Left ventricle myocardium superior (tissue), 1 donor: ENCODE measurements at regions not wholly inside any gene's neighbourhood (a gene's known extent, or its start where the extent isn't known, plus 50 kb on each side); places are given as distances from the start of the nearest gene placed in this dataset.
A peak's percentile ranks its signal among the peaks of the same experiment; 100 is the strongest.
"Not testable (repeated sequence)": the region's sequence is repeated elsewhere in the genome, so short reads cannot be mapped to it uniquely, and the experiment has no call there.

Source experiments
- ATAC-seq: fragments of 200-7000 bp; cut with Tn5 transposase; one replicate; pipeline ENCODE4 v1.9.1; 2020; ENCODE audit warnings: mild to moderate bottlenecking, moderate library complexity
- DNase-seq: peaks from one replicate; pipeline ENCODE4 v3.0.0-alpha.2; 2020
- intact Hi-C: fragments of 100-400 bp; cut with micrococcal nuclease; formaldehyde crosslinking; loops from one replicate; pipeline ENCODE4 v1.11.0; 2022
- donor health status: DM: no; HTN: yes; CAD: no; lungs with severe emphysema.

DNA sequence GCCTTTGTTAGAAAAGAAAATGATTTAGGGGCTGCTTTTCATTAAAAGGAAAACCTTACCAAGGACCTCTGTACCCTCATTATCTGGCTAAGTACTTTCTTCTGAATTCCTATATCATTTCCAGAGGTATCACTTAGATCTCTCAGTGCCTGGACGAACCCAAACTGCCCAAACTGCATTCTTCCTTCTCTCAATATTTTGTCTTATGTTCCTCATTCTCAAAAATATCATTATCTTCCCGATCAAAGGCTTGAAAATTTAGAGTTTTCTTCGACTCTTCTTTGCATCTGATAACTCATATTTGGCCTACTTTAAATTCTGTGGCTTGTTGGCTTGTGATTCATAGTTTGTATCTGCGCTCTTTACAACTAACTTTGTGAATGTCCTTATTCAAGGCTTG is 136.7 kb upstream of the TAF11L2 start:
- intact Hi-C loops = no loop called here
- no peak for DNase-seq

DNA sequence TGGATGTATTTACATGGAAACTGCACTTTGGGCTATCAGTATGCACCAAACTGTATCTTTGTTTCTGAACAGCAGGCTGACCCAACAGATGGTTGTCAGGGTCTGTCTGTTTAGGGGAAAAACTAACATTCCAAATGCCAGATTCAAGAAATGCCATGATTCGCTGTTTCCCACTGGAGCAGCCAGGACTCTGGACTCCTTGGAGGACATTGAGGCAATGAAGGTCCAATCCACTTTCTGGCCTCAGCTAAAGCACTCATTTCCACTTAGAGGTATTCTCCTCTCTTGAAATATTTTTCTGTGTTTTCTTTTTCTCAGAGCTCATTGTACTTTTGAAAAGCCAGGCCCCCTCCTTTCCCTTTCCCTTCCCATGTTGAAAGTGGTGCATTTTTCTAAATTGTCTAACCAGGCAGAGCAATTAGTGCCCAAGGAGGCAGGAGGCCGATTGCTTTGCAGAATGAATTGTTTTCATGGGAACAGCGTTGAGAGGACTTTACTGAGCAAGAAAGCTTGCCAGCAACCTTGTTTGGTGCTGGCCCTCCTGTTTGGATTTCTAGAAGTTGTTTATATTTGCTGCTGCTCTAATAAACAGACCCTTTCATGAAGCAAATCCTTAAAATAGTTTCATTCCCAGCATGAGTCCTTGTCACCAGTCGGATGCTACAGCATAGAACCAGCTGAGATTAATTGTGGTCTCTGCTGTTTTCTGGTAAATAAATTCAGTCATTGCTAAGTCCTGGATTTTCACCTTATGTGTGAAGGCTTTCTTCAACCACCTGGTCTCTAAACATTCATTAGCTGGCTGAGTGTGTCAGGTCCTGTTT is 132.8 kb upstream of the TAF11L2 start:
- ATAC-seq (no peak), DNase-seq (no peak)
- intact Hi-C loops = no loop called here

More for the DNA sequence above, 136.7 kb upstream of the TAF11L2 start:
- ATAC-seq = no peak

DNA sequence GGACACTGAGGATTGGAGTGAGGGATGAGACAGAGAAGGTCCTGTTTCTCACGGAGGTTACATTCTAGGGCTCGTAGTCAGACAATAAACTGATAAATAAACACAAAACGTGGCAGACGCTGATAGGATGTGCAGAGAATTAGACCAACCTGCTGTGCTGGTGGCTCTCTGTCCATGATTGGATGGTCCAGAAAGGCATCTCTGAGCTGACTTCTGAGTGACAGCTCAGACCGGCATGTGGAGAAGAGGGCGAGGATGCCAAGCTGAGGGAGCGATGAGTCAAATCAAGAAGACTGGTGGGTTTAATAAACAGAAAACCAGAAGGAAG is 132.3 kb upstream of the TAF11L2 start:
- no peak for DNase-seq
- intact Hi-C loops = no loop called here
- ATAC-seq = no peak

DNA sequence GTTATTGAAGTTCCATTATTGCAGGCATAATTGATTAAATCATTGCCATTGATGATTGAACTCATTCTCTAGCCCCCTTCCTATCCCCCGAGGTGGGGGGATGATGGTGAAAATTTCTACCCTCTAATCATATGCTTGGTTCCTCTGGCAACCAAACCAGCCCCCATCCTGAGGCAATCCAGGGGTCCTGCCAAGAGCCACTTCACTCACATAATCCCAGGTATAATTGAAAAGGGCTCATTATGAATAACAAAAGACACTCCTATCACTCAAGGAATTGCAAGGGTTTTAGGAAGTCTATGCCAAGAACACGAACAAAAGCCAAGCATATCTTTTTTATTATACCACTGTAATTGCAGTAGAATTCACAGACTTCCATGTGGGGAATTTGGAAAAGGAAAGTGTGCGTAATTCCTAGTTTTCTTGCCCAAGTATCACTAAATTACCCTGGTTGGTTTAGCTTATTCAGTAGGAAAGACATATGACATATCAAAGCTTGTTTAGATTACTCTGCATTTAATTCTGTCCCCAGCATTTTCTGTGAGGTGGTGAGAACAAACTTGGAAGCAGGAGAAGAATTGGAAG is 130.7 kb upstream of the TAF11L2 start:
- DNase-seq (no peak), ATAC-seq (no peak)
- intact Hi-C loops = no loop called here

DNA sequence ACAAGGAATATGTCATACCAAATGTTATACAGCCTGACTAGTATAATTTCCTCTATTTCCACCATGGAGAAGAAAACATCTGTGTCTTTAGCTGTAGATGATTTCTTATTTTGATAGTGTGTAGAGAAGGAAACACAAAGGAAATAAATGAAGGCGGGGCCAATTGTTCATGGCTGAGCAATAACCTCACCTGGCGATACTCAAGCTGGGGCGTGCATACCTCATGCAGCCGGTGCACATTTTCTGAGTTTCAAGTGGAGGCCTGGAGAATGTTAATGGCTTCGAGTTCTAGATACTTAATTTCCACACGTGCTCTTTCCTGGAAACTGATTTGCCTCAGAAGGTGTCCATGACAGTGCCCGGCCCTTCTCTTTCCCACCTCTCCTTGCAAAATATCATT is 127.4 kb upstream of the TAF11L2 start:
- intact Hi-C loops = no loop called here
- DNase-seq (no peak), ATAC-seq (no peak)

DNA sequence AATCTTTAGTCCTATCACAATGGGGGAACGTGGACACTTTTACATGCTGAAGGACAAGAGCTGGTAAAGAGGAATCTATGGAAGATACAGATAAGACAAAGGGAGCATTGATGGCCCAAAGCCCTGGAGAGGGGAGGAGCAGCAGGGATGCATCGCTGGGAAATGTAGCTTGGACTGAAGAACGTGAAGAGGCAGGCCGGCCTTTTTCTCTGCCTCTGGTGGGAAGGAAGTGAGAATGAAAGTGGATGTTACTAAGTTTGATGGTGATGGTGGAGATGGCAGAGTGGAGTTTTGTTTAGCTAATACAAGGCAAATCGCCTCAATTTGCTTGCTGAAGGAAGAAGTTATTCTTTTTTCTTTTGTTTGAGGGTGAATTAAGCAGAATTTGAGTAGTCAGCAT is 124.6 kb upstream of the TAF11L2 start:
- no peak for DNase-seq
- ATAC-seq = no peak
- intact Hi-C loops = no loop called here

DNA sequence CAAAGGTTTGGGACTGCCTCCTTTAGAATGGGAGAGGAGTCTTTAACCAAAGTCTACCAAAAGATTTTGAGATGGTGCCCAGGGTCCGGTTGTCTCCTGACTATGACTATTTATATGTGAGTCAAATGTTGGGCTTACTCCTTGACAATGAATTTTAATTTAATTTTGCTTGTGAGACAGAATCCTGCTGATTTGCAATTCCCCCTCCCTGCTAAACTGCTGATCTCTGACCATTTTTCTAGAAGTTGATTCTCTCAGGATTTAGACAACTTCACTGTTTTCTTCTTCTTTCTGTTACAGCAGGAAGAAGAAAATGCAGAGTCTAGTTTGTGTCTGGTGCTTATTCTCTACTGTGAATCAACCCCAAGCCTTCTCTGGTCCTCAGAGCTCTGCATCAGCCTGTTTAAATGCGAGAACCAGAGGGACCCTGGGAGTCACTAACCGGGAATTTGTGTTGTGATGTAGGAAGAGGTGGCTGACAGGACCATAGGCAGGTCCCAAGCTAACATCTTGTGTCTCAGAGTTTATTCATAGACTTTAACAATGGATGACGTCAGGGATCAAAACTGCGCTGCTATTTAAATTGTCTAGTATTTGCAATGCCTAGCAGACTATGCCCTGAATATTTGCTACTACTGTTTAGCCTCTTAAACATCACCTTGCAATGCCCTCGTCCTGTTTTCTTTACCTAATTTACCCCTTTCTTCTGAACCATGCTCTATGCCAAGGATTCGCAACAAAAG is 124.0 kb upstream of the TAF11L2 start:
- ATAC-seq (no peak), DNase-seq (no peak)

DNA sequence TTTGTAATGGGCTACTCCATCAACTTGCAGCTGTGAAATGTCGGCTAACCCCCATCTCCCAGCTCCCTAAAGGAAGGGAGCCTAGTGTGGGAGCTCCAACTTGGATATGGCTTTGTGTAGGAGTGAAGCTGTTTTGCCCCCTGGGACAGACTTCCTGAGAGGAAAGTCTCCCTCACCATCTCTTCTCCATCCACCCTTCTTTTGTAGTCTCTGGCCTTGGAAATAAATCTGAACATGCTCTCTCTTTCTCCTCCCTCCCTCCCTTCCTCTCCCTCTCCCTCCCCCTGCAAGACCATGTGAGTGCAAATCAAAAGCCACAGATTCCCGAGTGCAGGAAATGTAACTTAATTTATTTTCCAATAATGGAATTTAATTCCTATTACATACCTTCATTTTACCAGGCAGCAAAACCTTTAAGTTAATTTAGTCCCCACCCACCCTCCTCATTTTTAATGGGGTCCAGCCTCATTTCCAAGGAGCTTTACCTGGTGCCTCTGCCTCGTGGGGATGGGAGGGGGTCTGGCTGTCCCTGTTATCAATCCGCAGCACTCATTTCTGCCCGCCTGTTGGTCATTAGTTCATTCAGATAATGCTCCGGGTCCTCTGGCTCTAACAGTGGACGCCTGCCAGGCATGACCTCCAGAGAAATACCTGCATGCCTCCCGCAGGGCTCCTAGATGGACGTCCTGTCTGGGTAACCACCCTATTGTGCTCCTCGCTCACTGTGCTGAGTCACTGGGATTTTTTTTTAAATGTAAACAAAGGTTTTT is 122.9 kb upstream of the TAF11L2 start:
- DNase-seq (no peak), ATAC-seq (no peak)
- intact Hi-C loops = no loop called here

More for the DNA sequence above, 124.0 kb upstream of the TAF11L2 start:
- intact Hi-C loops = no loop called here

DNA sequence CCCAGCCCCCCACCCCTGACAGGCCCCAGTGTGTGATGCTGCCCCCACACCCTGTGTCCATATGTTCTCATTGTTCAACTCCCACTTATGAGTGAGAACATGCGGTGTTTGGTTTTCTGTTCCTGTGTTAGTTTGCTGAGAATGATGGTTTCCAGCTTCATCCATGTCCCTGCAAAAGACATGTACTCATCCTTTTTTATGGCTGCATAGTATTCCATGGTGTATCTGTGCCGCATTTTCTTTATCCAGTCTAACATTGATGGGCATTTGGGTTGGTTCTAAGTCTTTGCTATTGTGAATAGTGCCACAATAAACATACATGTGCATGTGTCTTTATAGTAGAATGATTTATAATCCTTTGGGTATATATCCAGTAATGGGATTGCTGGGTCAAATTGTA is 122.1 kb upstream of the TAF11L2 start:
- intact Hi-C loops, DNase-seq, ATAC-seq: not testable (repeated sequence)

DNA sequence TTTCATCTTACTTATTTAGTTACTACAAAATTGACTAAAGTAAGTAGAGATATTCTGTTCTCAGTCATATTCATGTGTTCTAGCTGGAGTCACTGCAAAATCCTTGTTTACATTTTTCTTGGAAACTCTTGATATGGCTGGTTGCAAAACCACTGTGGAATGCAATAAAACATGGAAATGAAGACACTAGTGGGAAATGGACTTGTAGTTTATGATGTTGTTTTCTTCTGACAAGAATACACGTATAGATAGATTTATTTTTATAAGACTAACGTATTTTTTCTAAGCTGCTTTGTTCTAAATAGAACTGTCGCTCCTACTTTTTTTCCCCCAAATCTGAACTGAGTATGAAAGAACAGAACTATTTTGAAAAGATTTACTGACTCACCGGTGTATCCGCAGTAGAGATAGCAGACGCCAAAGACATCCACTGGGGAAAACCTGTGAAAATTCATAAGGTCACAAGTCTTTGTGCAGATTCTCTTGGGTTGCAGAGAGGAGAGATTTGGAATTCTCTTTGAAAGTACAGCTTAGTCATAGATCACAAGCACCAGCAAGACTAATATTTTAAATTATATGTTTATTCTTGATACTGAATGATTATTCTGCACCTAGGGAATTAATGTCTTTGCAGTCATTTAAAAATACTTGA is 119.6 kb upstream of the TAF11L2 start:
- ATAC-seq (no peak), DNase-seq (no peak)
- intact Hi-C loops = no loop called here

DNA sequence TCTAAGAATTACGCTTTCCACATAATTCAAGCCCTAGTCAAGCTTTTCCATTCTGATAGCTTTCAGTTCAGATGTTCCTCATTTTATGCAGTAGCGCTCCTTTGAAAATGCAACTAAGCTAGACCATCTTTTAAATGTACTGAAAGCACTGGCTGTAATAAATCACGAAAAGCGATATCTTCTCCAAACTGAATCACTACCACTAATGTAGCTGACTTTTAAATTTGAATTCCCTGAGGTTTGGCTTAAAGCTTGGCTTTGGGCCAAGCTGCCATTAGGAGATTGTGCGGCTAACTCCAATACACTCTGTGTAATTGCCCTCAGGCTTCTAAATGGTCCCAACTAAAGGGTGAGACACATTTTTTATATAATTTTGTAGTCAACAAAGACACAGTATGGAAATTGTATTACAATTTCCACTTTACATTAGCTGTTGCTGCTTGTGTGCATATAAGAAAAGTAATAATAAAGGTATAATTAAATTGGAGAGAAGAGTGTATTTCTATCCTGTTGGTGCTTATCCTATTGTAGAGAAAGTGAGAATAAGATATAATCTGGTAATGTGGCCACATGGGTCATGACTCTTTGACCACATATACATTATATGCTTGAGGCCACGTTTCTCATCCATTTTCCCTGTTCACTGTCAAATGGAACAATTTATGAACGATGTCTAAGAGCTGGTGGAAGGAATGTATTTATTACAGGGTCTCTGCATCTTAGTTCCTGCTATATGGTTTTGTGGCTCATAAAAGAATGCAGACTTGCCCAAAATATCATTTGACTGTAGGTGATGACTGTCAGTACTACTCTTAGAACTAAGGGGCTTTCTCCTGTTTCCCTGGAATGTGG is 118.7 kb upstream of the TAF11L2 start:
- ATAC-seq (no peak), DNase-seq (no peak)
- intact Hi-C loops = no loop called here

DNA sequence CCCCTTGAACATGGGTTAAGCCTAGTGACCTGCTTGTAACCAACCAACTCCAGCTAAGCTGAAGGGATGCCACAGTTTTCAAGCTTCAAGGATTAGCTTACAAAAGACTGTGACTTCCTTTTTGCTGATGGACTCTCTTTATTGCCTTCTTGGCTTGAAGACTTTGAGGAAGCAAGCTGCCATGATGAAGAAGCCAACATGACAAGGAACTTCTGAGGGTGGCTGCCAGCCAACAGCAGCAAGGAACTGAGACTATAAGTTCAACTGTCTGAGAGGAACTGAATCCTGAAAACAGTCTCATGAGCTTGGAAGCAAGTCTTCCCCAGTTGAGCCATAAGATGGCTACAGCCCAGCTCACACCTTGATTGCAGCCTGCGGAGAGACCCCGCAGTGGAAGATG is 116.1 kb upstream of the TAF11L2 start:
- ATAC-seq (peak; percentile 45), DNase-seq (peak; percentile 55)
- intact Hi-C loops = no loop called here

DNA sequence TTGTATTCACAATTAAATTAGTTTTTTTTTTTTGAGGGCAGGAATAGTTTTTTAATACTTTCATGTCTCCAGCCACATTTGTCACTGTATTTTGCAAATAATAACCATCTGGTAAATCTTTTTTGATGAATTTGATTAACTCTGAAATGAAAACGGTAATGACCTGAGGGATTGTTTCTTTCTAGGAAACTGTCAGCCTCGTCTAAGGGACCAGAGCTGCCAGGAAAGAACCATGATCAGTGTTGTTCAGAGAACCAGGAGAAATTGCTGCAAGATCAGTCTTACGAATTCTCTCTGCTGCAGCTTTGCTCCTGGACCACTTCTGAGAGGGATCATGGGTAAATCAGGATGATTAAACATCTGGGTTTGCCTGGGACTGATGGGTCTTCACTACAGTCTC is 114.5 kb upstream of the TAF11L2 start:
- intact Hi-C loops = no loop called here
- DNase-seq (no peak), ATAC-seq (no peak)

DNA sequence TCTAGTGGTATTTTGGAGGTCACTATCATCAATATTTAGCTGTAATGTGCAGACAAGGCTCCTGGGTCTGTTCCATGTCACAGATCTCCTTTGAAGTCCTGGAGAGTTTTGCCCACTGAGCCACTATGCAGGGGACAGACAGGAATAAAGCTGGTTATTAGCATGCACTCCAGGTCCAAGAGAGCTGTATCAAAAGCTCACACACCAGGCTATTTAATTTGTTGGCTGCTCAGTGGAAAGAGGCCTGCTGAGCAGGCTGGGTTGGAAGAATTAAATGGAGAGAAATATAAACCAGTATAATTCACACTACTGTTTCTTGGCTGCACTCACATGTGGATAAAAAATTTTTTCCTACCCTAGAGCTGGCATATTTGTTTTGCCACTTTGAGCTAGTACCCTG is 113.8 kb upstream of the TAF11L2 start:
- intact Hi-C loops = no loop called here
- ATAC-seq = no peak
- no peak for DNase-seq

DNA sequence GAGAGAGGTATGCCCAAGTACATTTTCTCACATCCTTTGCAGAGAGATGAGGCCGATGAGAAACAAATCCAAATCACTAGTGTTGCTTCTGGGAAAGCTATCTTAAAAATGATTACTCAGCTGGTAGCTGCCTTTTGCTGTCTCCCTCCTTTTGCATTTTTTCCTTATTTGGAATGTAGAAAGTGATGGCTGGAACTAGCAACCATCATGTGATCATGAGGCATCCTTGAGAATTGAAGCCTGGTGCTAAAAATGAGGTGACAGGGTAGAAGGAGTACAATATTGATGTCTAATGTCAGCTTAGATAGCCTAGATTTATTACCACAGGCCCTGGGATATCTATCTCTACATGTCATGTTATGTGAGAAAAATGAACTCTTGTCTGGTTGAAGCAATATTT is 109.3 kb upstream of the TAF11L2 start:
- ATAC-seq = no peak
- no peak for DNase-seq
- intact Hi-C loops = no loop called here

DNA sequence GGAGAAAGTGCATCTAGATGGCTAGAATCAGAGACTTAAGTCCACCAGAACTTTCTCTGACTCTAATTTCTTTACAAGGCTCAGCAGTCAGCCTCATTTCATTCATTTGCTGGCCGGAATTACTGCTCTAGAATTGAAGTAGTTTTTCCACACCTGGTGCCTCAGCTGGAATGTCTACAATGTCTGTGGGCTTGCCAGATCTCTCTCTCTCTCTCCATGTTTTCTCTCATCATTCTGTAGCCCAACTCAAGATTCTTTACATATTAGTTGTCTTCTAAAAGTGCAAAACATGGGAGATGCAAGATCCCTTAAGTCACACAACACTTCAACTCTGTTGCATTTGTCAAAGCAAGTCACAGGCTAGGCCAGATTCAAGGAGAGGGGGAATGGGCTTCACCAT is 103.9 kb upstream of the TAF11L2 start:
- DNase-seq (no peak), ATAC-seq (no peak)
- intact Hi-C loops = no loop called here

DNA sequence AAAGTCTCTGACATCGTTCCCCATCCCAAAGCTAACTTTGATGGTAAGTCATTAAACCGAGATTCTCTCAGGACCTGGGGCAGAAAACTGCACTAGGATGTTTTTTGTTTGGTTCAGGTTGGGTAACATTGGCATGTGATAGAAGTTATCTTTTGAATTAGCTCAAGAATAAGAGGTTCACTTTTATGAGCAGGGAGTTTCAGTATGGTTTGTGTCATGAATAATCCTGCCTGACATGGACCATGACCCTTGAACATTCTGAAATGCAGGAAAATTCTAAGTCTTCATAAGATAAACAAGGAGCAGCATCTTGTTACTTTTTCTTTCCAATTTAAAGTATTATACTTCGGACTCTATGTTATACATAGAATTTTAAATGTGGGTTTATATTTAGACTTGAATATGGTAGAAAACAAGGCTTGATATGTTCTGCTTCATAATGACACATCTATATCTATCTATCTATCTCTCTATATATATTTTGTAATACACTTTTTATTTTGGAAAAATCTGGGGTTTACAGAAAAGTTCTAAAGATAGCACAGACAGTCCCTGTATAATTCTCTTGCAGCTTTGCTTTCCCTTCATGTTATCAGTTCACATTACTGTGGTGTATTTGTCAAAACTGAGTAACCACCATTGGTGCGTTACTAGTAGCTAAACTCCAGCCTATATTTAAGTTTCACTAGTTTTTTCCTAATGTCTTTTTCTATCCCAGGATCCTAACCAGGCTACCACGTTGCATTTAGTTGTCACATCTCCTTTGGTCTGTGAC is 102.7 kb upstream of the TAF11L2 start:
- ATAC-seq (no peak), DNase-seq (no peak)
- intact Hi-C loops = no loop called here

DNA sequence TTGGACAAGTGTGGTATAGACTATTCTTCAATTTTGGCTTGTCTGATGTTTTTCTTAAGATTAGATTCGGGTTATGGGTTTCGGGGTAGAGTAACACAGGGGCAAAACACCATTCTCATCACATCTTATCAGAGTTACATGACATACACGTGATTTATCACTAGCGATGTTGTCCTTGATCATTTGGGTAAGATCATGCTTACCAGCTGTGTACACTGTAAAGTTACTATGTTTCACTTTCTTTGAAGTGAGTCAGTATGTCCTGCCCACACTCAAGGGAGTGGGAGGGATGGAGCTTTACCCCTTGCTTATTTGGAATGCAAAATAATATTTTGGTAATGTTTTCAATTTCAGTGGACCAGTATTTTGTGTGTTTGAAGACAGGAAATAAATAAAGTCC is 101.8 kb upstream of the TAF11L2 start:
- ATAC-seq (no peak), DNase-seq (no peak)
- intact Hi-C loops = no loop called here
